RKO (cell line): ENCODE measurements at regions not wholly inside any gene's neighbourhood (a gene's known extent, or its start where the extent isn't known, plus 50 kb on each side); places are given as distances from the start of the nearest gene placed in this dataset.
"Not testable (repeated sequence)": the region's sequence is repeated elsewhere in the genome, so short reads cannot be mapped to it uniquely, and the experiment has no call there.

Experiments used
- DNase-seq: peaks from one replicate; pipeline ENCODE4 v3.0.0-alpha.2; 2016; ENCODE audit warnings: low spot score

- not testable (repeated sequence) for DNase-seq
Observed at GRCh38 chr22:16090991-16091390, 401.2 kb downstream of the POTEH start.

DNA sequence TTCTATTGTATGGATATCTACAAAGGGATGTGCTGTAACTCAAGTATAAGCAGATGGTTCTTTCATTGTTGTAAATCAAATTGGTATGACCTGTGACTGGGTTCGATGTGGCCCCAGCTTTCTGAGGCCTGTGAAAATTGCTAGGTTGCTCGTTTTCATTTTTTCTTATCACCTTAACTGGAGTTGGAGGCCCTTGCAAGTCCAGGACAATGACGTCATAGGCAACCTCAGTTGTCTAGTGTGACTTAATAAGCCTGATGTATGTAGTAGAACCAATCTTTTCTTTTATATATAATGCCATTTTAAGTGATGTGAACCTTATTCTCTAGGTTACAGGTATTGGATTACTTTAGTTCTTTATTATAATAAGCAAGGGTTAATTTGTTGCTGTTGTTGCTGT lies 415.3 kb downstream of the POTEH start:
- DNase-seq: not testable (repeated sequence)

GRCh38 chr22:16131456-16131855 lies 441.6 kb downstream of the POTEH start:
- not testable (repeated sequence) for DNase-seq

GRCh38 chr22:16131918-16132317 lies 442.1 kb downstream of the POTEH start:
- DNase-seq: no peak

DNA sequence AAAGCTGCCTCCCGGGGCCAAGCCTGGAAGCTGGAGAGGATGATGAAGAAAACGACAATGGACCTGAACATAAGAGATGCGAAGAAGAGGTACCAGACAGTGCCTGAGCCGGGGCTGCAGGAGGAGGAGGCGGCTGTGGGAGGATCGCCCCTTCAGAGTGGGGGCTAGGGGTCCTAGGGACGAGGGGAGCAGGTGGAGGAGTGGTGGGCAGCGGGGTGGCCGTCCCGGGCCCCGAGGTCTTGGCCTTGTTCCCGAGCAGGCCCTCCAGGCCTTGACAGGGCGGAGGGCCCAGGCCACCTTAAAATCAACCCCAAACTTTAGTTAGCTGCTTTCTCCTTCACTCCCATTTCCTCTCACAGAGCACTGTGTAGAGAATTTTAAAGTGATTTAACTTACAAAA lies 442.8 kb downstream of the POTEH start:
- not testable (repeated sequence) for DNase-seq

GRCh38 chr22:16146101-16146500 lies 446.5 kb downstream of the CCT8L2 start:
- DNase-seq: peak; percentile 8

GRCh38 chr22:16146916-16147315 lies 445.7 kb downstream of the CCT8L2 start:
- DNase-seq: peak; percentile 14

DNA sequence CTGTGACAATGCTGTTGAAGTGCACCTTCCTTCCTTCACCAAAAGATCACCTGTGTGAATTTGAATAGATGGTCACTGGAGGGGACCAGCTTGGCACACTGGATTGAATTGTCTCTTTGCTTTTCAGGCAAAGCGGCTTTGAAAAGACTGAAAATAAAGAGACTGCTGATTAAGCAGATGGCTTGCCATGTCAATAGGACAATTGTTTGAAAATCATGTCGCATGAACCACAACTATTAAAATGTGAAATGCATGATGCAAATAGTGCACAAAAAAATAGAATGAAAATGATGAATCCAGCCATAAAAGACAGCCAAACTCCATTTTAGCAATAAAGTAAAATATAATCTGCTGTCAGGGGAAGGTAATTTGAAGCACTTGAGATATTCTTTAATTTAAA lies 415.3 kb downstream of the CCT8L2 start:
- DNase-seq: not testable (repeated sequence)

DNA sequence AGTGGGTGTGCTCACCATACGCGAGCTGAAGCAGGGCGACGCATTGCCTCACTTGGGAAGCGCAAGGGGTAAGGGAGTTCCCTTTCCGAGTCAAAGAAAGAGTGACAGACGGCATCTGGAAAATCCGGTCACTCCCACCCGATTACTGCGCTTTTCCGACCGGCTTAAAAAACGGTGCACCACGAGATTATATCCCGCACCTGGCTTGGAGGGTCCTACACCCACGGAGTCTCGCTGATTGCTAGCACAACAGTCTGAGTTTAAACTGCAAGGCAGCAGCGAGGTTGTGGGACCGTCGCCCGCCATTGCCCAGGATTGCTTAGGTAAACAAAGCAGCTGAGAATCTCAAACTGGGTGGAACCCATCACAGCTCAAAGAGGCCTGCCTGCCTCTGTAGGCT lies 408.7 kb downstream of the CCT8L2 start:
- DNase-seq: not testable (repeated sequence)
